ENCODE measurements at regions not wholly inside any gene's neighbourhood (a gene's known extent, or its start where the extent isn't known, plus 50 kb on each side); places are given as distances from the start of the nearest gene placed in this dataset.
"Not testable (repeated sequence)": the region's sequence is repeated elsewhere in the genome, so short reads cannot be mapped to it uniquely, and the experiment has no call there.

- TF ChIP-seq SUZ12 (IDR thresholded peaks at IDR 0.05; ENCODE audit: extremely low read depth, insufficient read depth, insufficient read length); ZNF274 (IDR thresholded peaks at IDR 0.05; ENCODE audit: low read depth, low read length); YY1 (IDR thresholded peaks at IDR 0.05; ENCODE audit: insufficient read depth, insufficient read length): not testable (repeated sequence)
Observed at GRCh38 chr15:92739246-92739645, 83.7 kb upstream of the FAM174B start.
